HEK293T (cell line): ENCODE measurements at regions not wholly inside any gene's neighbourhood (a gene's known extent, or its start where the extent isn't known, plus 50 kb on each side); places are given as distances from the start of the nearest gene placed in this dataset.

Experiments
- ARNT ChIP-seq: fragments of 450-650 bp; IDR thresholded peaks from 2 replicates; pipeline ENCODE4 v1.6.1; 2017; ENCODE audit warnings: mild to moderate bottlenecking
- CTBP1 ChIP-seq: fragments of 450-650 bp; IDR thresholded peaks from 2 replicates; pipeline ENCODE4 v1.6.1; 2016; ENCODE audit warnings: borderline replicate concordance
- ELF4 ChIP-seq: fragments of 450-650 bp; IDR thresholded peaks from 2 replicates; pipeline ENCODE4 v1.6.1; 2017; ENCODE audit warnings: antibody characterized with exemption
- FOXA1 ChIP-seq: fragments of 450-650 bp; IDR thresholded peaks from 2 replicates; pipeline ENCODE4 v1.6.1; 2016; ENCODE audit warnings: mild to moderate bottlenecking
- FOXK2 ChIP-seq: fragments of 450-650 bp; IDR thresholded peaks from 2 replicates; pipeline ENCODE4 v1.6.1; 2016; ENCODE audit warnings: mild to moderate bottlenecking
- FOXM1 ChIP-seq: fragments of 450-650 bp; IDR thresholded peaks from 2 replicates; pipeline ENCODE4 v1.6.1; 2017; ENCODE audit warnings: mild to moderate bottlenecking, borderline replicate concordance
- L3MBTL2 ChIP-seq: fragments of 450-650 bp; conservative IDR thresholded peaks from 2 replicates; pipeline ENCODE4 v1.6.1; 2016; ENCODE audit warnings: mild to moderate bottlenecking
- SP1 ChIP-seq: fragments of 450-650 bp; IDR thresholded peaks from 2 replicates; pipeline ENCODE4 v1.6.1; 2017

- no peak for TF ChIP-seq L3MBTL2
- no peak for TF ChIP-seq SP1
- TF ChIP-seq FOXK2, result no peak
- no peak for TF ChIP-seq ARNT
- no peak for TF ChIP-seq CTBP1
- TF ChIP-seq FOXM1, result no peak
- TF ChIP-seq FOXA1, result no peak
- TF ChIP-seq ELF4, result no peak
Measured at GRCh38 chr6:154606457-154606856, 96.0 kb upstream of the CNKSR3 start.
